Activated CD8-positive, alpha-beta memory T cell treated with anti-CD3 and anti-CD28 coated beads, Interleukin-2, amount 10 ng/mL, durations not matched to agents 7 days and 5 days (primary cell): ENCODE measurements at regions not wholly inside any gene's neighbourhood (a gene's known extent, or its start where the extent isn't known, plus 50 kb on each side); places are given as distances from the start of the nearest gene placed in this dataset.

Experiments
- ATAC-seq: fragments of 150-1000 bp; cut with Tn5 transposase; one replicate; pipeline ENCODE4 v1.10.0; 2021; ENCODE audit warnings: moderate library complexity
- CTCF ChIA-PET: fragments of 350-600 bp; sonication (Branson Sonifier 250); formaldehyde crosslinking; loops from one replicate; lab custom pipeline; 2021; ENCODE audit warnings: antibody characterized with exemption; lab: Charles Lee
- DNase-seq: peaks from one replicate; pipeline ENCODE4 v3.0.0-alpha.2; 2020
- H3K27ac Mint-ChIP-seq: one replicate; pipeline ENCODE4 v1.8.0; 2021; ENCODE audit warnings: mild to moderate bottlenecking, mixed read lengths
- H3K27me3 Mint-ChIP-seq: one replicate; pipeline ENCODE4 v1.8.0; 2021; ENCODE audit warnings: mixed read lengths
- H3K36me3 Mint-ChIP-seq: one replicate; pipeline ENCODE4 v1.8.0; 2021; ENCODE audit warnings: mild to moderate bottlenecking, mixed read lengths
- H3K4me1 Mint-ChIP-seq: one replicate; pipeline ENCODE4 v1.8.0; 2021; ENCODE audit warnings: mixed read lengths
- H3K4me3 Mint-ChIP-seq: one replicate; pipeline ENCODE4 v1.8.0; 2021; ENCODE audit warnings: mild to moderate bottlenecking, moderate library complexity, mixed read lengths
- H3K9me3 Mint-ChIP-seq: one replicate; pipeline ENCODE4 v1.8.0; 2022; ENCODE audit warnings: low read depth, mixed read lengths

- H3K27ac Mint-ChIP-seq = no peak overlapping the region
- H3K4me1 Mint-ChIP-seq = peaks cover 7% of the 10 kb centered on the region
- H3K36me3 Mint-ChIP-seq = peaks cover 4% of the 10 kb centered on the region
- peaks cover 4% of the 10 kb centered on the region for H3K9me3 Mint-ChIP-seq
- CTCF ChIA-PET = no interaction called here
- no peak for ATAC-seq
- no peak overlapping the region for H3K4me3 Mint-ChIP-seq
- DNase-seq = no peak
- peaks cover 27% of the 10 kb centered on the region for H3K27me3 Mint-ChIP-seq
Observed at GRCh38 chr5:58911270-58911669, 328.4 kb downstream of the RAB3C start.

GRCh38 chr5:58912116-58912515 is 329.2 kb downstream of the RAB3C start:
- peaks cover 29% of the 10 kb centered on the region for H3K27me3 Mint-ChIP-seq
- DNase-seq = no peak
- no peak overlapping the region for H3K27ac Mint-ChIP-seq
- H3K36me3 Mint-ChIP-seq = peaks cover 3% of the 10 kb centered on the region
- CTCF ChIA-PET = interaction anchor here (1.2 kb wide), 1 partner anchor 16 kb away, joined by 3 read pairs; no protein-coding TSS in a partner anchor
- no peak overlapping the region for H3K4me3 Mint-ChIP-seq
- H3K9me3 Mint-ChIP-seq = peaks cover under 1% of the 10 kb centered on the region
- ATAC-seq = no peak
- H3K4me1 Mint-ChIP-seq = peaks cover 7% of the 10 kb centered on the region

- Mint-ChIP-seq H3K27me3 (peaks cover 32% of the 10 kb centered on the region), H3K27ac (no peak overlapping the region), H3K4me3 (no peak overlapping the region), H3K36me3 (peaks cover 3% of the 10 kb centered on the region), H3K9me3 (no peaks in the 10 kb centered on the region), H3K4me1 (peaks cover 7% of the 10 kb centered on the region)
- DNase-seq (no peak), ATAC-seq (no peak)
- CTCF ChIA-PET = interaction anchor here (0.6 to 1.4 kb wide), 4 partner anchors 17 to 242 kb away, joined by 3 read pairs; no protein-coding TSS in a partner anchor
Observed at GRCh38 chr5:58913406-58913990, 330.6 kb downstream of the RAB3C start.

- H3K4me3 Mint-ChIP-seq = no peak overlapping the region
- DNase-seq (no peak), ATAC-seq (no peak)
- no peak overlapping the region for H3K27ac Mint-ChIP-seq
- H3K4me1 Mint-ChIP-seq = peaks cover 9% of the 10 kb centered on the region
- H3K36me3 Mint-ChIP-seq = no peaks in the 10 kb centered on the region
- CTCF ChIA-PET = no interaction called here
- H3K27me3 Mint-ChIP-seq = peaks cover 32% of the 10 kb centered on the region
- H3K9me3 Mint-ChIP-seq = no peaks in the 10 kb centered on the region
Observed at GRCh38 chr5:58918021-58918729, 335.3 kb downstream of the RAB3C start.
